ENCODE measurements at regions not wholly inside any gene's neighbourhood (a gene's known extent, or its start where the extent isn't known, plus 50 kb on each side); places are given as distances from the start of the nearest gene placed in this dataset.

GRCh38 chrX:122272011-122272410, 912.1 kb upstream of the GRIA3 start:
- TF ChIP-seq CTCF (IDR thresholded peaks at IDR 0.05): no peak
- no peak for TF ChIP-seq POLR2A (IDR thresholded peaks at IDR 0.05)
- TF ChIP-seq POLR2AphosphoS5 (IDR thresholded peaks at IDR 0.05): no peak
- TF ChIP-seq EP300 (IDR thresholded peaks at IDR 0.05): no peak
